Upper lobe of right lung (tissue), 1 donor: ENCODE measurements at regions not wholly inside any gene's neighbourhood (a gene's known extent, or its start where the extent isn't known, plus 50 kb on each side); places are given as distances from the start of the nearest gene placed in this dataset.

Experiments
- ATAC-seq: fragments of 200-7000 bp; cut with Tn5 transposase; one replicate; pipeline ENCODE4 v1.9.1; 2020; ENCODE audit warnings: mild to moderate bottlenecking, moderate library complexity
- DNase-seq: peaks from one replicate; pipeline ENCODE4 v3.0.0-alpha.2; 2020
- H3K27ac ChIP-seq: fragments of 200-600 bp; one replicate; pipeline ENCODE4 v1.8.0; 2022
- H3K27me3 ChIP-seq: fragments of 200-600 bp; one replicate; pipeline ENCODE4 v1.8.0; 2022; ENCODE audit warnings: mild to moderate bottlenecking
- H3K36me3 ChIP-seq: fragments of 200-600 bp; one replicate; pipeline ENCODE4 v1.8.0; 2022
- H3K4me1 ChIP-seq: fragments of 200-600 bp; one replicate; pipeline ENCODE4 v1.8.0; 2022
- H3K4me3 ChIP-seq: fragments of 200-600 bp; one replicate; pipeline ENCODE4 v1.8.0; 2022; ENCODE audit warnings: mild to moderate bottlenecking
- H3K9me3 ChIP-seq: fragments of 200-600 bp; one replicate; pipeline ENCODE4 v1.8.0; 2022
- intact Hi-C: fragments of 100-400 bp; cut with DNase I; formaldehyde crosslinking; loops from one replicate; pipeline ENCODE4 v1.11.0; 2022
- TF ChIP-seq, protein P1 (sequence below): fragments of 200-600 bp; IDR thresholded peaks from one replicate; pipeline ENCODE4 v1.8.0; 2022; ENCODE audit warnings: antibody characterized with exemption
- donor health status: DM: no; HTN: yes; CAD: no; lungs with severe emphysema.

- H3K27me3 ChIP-seq, result no peaks in the 10 kb centered on the region
- no peaks in the 10 kb centered on the region for H3K36me3 ChIP-seq
- no peaks in the 10 kb centered on the region for H3K4me1 ChIP-seq
- intact Hi-C loops, result no loop called here
- no peaks in the 10 kb centered on the region for H3K9me3 ChIP-seq
- no peak overlapping the region for H3K27ac ChIP-seq
- H3K4me3 ChIP-seq, result no peak overlapping the region
- DNase-seq (no peak), ATAC-seq (no peak)
- TF ChIP-seq, protein P1, sequence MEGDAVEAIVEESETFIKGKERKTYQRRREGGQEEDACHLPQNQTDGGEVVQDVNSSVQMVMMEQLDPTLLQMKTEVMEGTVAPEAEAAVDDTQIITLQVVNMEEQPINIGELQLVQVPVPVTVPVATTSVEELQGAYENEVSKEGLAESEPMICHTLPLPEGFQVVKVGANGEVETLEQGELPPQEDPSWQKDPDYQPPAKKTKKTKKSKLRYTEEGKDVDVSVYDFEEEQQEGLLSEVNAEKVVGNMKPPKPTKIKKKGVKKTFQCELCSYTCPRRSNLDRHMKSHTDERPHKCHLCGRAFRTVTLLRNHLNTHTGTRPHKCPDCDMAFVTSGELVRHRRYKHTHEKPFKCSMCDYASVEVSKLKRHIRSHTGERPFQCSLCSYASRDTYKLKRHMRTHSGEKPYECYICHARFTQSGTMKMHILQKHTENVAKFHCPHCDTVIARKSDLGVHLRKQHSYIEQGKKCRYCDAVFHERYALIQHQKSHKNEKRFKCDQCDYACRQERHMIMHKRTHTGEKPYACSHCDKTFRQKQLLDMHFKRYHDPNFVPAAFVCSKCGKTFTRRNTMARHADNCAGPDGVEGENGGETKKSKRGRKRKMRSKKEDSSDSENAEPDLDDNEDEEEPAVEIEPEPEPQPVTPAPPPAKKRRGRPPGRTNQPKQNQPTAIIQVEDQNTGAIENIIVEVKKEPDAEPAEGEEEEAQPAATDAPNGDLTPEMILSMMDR, result no peak
Observed at GRCh38 chr14:98341211-98341610, 930.8 kb downstream of the BCL11B start.

GRCh38 chr14:98345161-98345560, 926.8 kb downstream of the BCL11B start:
- no peaks in the 10 kb centered on the region for H3K4me1 ChIP-seq
- H3K27me3 ChIP-seq, result no peaks in the 10 kb centered on the region
- no peaks in the 10 kb centered on the region for H3K36me3 ChIP-seq
- DNase-seq (no peak), ATAC-seq (no peak)
- intact Hi-C loops, result no loop called here
- H3K27ac ChIP-seq, result no peak overlapping the region
- H3K9me3 ChIP-seq, result no peaks in the 10 kb centered on the region
- TF ChIP-seq, protein P1, result no peak
- no peak overlapping the region for H3K4me3 ChIP-seq

DNA sequence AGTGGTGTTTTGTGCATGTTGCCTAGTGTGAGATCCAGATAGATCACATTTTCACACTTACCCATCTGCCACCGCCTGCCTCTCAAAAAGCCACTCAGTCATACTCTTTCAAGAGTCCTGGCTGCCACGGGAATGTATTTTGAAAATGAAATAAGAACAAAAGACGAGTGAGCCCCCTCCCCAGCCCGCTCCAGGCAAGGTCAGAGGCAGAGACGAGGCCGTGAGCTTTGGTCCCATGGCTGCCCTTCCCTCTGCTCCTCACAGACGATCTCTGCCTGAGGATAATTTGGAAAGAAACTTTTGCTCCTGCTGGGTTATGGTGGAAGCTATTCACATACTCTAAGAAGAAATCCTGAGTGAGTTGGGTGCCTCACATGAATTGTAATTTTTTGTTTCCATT, 924.3 kb downstream of the BCL11B start:
- no peak for ATAC-seq
- Histone ChIP-seq H3K27ac (no peak overlapping the region), H3K4me1 (no peaks in the 10 kb centered on the region), H3K9me3 (no peaks in the 10 kb centered on the region), H3K4me3 (no peak overlapping the region), H3K36me3 (no peaks in the 10 kb centered on the region), H3K27me3 (no peaks in the 10 kb centered on the region)
- TF ChIP-seq, protein P1, result no peak
- intact Hi-C loops, result no loop called here
- no peak for DNase-seq

DNA sequence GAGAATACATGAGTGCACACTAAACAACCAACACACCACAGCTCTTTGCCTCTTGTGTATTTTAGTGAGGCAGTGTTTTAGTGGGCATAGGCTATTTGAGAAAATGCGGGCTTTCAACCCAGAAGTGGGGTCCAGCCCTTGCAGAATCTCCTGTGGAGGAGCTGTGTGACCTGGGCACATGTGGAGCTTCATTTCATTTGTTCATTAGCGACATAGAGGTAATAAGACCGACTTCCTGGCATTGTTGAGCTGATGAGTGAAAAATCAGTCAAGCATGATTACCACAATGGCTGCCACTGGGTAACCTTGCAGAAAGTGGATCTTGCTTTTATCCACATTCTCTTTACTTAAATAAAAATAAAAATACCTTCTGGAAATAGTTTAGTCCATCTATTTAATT, 923.5 kb downstream of the BCL11B start:
- no peak for ATAC-seq
- no peaks in the 10 kb centered on the region for H3K4me1 ChIP-seq
- H3K36me3 ChIP-seq, result no peaks in the 10 kb centered on the region
- H3K9me3 ChIP-seq, result no peaks in the 10 kb centered on the region
- no peaks in the 10 kb centered on the region for H3K27me3 ChIP-seq
- no peak overlapping the region for H3K27ac ChIP-seq
- intact Hi-C loops, result no loop called here
- TF ChIP-seq, protein P1, result no peak
- DNase-seq, result no peak
- no peak overlapping the region for H3K4me3 ChIP-seq

GRCh38 chr14:98350213-98350612, 921.8 kb downstream of the BCL11B start:
- intact Hi-C loops, result no loop called here

DNA sequence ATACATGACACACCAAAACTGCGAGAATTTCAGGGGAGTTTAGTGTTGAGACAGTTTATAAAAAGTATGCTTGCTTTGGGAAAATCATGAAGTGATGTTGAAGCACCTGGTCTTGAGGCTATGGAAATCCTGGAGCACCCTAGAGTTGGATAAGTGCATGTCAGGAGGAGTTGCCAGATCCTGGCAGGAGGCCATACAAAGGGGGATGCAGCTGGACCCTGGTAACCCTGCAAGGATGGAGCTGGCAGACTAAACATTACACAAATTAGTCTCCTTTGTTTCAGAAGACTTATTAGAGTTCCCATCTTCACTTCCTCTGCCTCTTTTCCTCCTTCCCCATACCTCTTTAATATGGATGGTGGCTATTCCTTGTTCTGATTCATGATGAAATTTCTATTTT, 907.0 kb downstream of the BCL11B start:
- H3K27me3 ChIP-seq, result no peaks in the 10 kb centered on the region
- H3K4me1 ChIP-seq, result no peaks in the 10 kb centered on the region
- no peak for ATAC-seq
- DNase-seq, result no peak
- no peak overlapping the region for H3K4me3 ChIP-seq
- intact Hi-C loops, result no loop called here
- TF ChIP-seq, protein P1, result no peak
- H3K36me3 ChIP-seq, result no peaks in the 10 kb centered on the region
- H3K9me3 ChIP-seq, result no peaks in the 10 kb centered on the region
- no peak overlapping the region for H3K27ac ChIP-seq

More at GRCh38 chr14:98350213-98350612, 921.8 kb downstream of the BCL11B start:
- DNase-seq (no peak), ATAC-seq (no peak)
- Histone ChIP-seq H3K36me3 (no peaks in the 10 kb centered on the region), H3K4me1 (no peaks in the 10 kb centered on the region), H3K27me3 (no peaks in the 10 kb centered on the region), H3K27ac (no peak overlapping the region), H3K4me3 (no peak overlapping the region), H3K9me3 (no peaks in the 10 kb centered on the region)
- TF ChIP-seq, protein P1, result no peak
